Activated CD4-positive, alpha-beta T cell treated with anti-CD3 and anti-CD28 coated beads, Interleukin-2, amount 10 ng/mL, durations not matched to agents 7 days and 5 days (primary cell): ENCODE measurements at regions not wholly inside any gene's neighbourhood (a gene's known extent, or its start where the extent isn't known, plus 50 kb on each side); places are given as distances from the start of the nearest gene placed in this dataset.

ENCODE experiments used
- CTCF ChIA-PET: fragments of 350-600 bp; sonication (Branson Sonifier 250); formaldehyde crosslinking; loops from one replicate; lab custom pipeline; 2021; ENCODE audit warnings: antibody characterized with exemption; lab: Charles Lee
- POLR2A ChIA-PET: fragments of 350-600 bp; sonication (Branson Sonifier 250); formaldehyde crosslinking; loops from one replicate; lab custom pipeline; 2021; ENCODE audit warnings: antibody characterized with exemption; lab: Charles Lee
- DNase-seq: peaks from one replicate; pipeline ENCODE4 v3.0.0-alpha.2; 2020
- H3K27ac Mint-ChIP-seq: one replicate; pipeline ENCODE4 v1.8.0; 2021; ENCODE audit warnings: mild to moderate bottlenecking, moderate library complexity, mixed read lengths
- H3K27me3 Mint-ChIP-seq: one replicate; pipeline ENCODE4 v1.8.0; 2021; ENCODE audit warnings: mixed read lengths
- H3K36me3 Mint-ChIP-seq: one replicate; pipeline ENCODE4 v1.8.0; 2021; ENCODE audit warnings: low read depth, mixed read lengths
- H3K4me1 Mint-ChIP-seq: one replicate; pipeline ENCODE4 v1.8.0; 2021; ENCODE audit warnings: mixed read lengths
- H3K4me3 Mint-ChIP-seq: one replicate; pipeline ENCODE4 v1.8.0; 2021; ENCODE audit warnings: mild to moderate bottlenecking, moderate library complexity, mixed read lengths
- H3K9me3 Mint-ChIP-seq: one replicate; pipeline ENCODE4 v1.8.0; 2021; ENCODE audit warnings: mixed read lengths

GRCh38 chr3:24033818-24034217 is 88.7 kb downstream of the NR1D2 start:
- Mint-ChIP-seq H3K4me1 (no peaks in the 10 kb centered on the region), H3K9me3 (no peaks in the 10 kb centered on the region), H3K27me3 (peaks cover 2% of the 10 kb centered on the region), H3K27ac (no peak overlapping the region), H3K4me3 (no peak overlapping the region), H3K36me3 (no peaks in the 10 kb centered on the region)
- CTCF ChIA-PET, result no interaction called here
- DNase-seq, result no peak
- POLR2A ChIA-PET, result no interaction called here

DNA sequence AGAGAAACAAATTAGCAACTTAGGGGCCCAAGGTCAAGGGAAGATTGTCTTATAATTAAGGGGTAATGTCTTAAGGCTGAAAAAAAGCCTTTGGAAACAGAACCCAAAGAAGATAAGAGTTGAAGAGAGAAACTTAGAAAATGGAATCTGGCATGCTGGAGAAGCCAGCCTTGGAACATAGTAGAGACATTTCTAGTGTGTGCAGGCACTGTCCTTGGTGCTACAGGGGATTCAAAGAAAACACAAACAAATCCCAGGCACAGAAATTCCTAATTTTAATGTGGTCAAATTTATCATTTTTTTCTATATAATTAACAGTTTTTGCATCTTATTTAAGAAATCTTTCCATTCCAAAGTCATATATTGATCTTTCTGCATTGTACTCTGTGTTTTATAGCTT is 89.4 kb downstream of the NR1D2 start:
- H3K4me1 Mint-ChIP-seq, result no peaks in the 10 kb centered on the region
- CTCF ChIA-PET, result interaction anchor here (1.5 kb wide), 1 partner anchor 31 kb away, joined by 3 read pairs; no protein-coding TSS in a partner anchor
- POLR2A ChIA-PET, result no interaction called here

DNA sequence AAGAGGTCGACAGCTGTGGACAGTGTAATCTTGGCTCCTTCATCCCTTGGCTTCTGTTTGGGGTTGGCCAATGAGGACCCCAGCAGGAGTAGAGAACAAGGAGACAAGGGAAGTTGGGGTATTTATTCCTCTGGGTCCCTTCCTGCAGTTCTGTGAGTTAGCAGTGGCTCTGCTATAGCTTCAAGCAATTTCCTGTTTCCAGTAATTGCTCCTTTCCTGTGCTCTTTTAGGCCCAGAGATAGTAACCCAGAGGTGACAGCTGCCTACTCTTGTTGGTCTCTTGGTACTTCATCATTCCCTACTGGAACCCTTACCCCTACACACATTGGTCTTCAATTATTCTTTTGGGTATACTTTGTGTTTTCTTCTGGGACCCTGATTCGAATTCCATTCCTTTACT is 92.9 kb downstream of the NR1D2 start:
- CTCF ChIA-PET, result no interaction called here
- H3K27ac Mint-ChIP-seq, result no peak overlapping the region
- POLR2A ChIA-PET, result interaction anchor here (0.5 kb wide), 1 partner anchor 39 kb away, joined by 3 read pairs; no protein-coding TSS in a partner anchor

More for the DNA sequence above, 89.4 kb downstream of the NR1D2 start:
- Mint-ChIP-seq H3K36me3 (no peaks in the 10 kb centered on the region), H3K4me3 (no peak overlapping the region), H3K27me3 (peaks cover 2% of the 10 kb centered on the region), H3K27ac (no peak overlapping the region), H3K9me3 (no peaks in the 10 kb centered on the region)
- no peak for DNase-seq

DNA sequence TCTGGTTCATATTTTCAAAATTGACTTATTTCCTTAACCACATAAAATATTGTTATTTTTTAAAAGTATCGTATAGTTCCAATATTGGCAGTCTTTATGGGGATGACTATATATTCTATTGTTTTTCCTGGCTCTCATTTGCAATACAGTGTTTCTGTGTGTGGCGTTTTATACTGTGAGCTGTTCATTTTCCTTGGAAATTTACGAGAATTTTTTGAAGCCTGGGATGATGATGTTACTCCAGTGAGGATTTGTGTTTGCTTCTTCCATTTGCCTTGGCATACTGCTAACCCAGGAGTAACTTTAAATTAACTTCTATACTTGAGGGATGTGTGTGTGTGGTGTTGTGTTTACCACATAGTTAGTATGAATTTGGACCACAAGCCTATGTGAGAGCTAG is 95.2 kb downstream of the NR1D2 start:
- Mint-ChIP-seq H3K36me3 (no peaks in the 10 kb centered on the region), H3K9me3 (no peaks in the 10 kb centered on the region), H3K27me3 (no peaks in the 10 kb centered on the region), H3K27ac (no peak overlapping the region), H3K4me1 (no peaks in the 10 kb centered on the region), H3K4me3 (no peak overlapping the region)
- CTCF ChIA-PET, result interaction anchor here (0.7 kb wide), 1 partner anchor 46 kb away, joined by 3 read pairs; no protein-coding TSS in a partner anchor
- DNase-seq, result no peak
- POLR2A ChIA-PET, result no interaction called here

More for the DNA sequence above, 92.9 kb downstream of the NR1D2 start:
- Mint-ChIP-seq H3K4me3 (no peak overlapping the region), H3K27me3 (no peaks in the 10 kb centered on the region), H3K9me3 (no peaks in the 10 kb centered on the region), H3K36me3 (no peaks in the 10 kb centered on the region), H3K4me1 (no peaks in the 10 kb centered on the region)
- DNase-seq, result no peak

DNA sequence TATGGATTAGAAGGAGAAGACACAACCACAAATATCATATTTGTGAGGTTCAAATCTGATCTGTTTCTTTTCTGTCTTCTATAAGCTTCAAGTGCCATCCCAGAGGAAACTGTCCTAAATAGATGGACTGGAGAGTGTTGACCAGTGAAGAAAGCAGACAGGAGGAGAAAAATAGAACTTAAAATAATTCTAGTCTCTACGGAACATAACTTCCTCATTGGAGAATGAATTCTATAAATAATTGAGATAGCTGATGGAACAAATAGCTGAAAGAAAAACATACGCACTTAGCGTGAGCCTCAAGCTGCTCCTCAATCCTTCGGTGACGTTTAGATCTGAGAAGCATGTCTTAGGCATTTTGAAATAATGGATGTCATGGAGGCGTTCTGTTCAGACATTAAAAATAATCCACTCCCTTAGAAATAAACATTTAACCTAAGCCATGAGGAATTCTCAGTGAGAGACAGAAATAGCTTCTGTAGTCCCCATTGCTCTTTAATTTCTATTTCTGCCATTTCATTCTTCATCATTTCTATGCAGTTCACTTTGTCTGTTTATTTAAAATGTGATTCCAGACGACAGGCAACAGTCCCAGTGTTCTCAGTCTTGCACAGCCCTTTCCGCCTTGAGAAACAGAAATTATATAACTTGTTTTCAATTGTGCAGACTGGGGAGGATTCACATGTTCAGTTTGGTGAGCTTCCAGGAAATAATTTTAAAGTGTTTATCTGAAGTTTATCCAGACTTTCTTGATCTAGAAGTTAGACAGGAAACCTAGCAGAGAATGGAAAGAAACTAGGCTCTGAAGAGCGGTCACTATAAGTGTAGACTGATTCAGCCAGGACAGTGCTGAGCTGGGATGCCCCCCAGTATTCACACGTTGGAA is 97.3 kb downstream of the NR1D2 start:
- Mint-ChIP-seq H3K9me3 (no peaks in the 10 kb centered on the region), H3K36me3 (no peaks in the 10 kb centered on the region), H3K27ac (no peak overlapping the region), H3K4me3 (no peak overlapping the region), H3K4me1 (no peaks in the 10 kb centered on the region), H3K27me3 (no peaks in the 10 kb centered on the region)
- no peak for DNase-seq
- ChIA-PET CTCF (no interaction called here), POLR2A (no interaction called here)

DNA sequence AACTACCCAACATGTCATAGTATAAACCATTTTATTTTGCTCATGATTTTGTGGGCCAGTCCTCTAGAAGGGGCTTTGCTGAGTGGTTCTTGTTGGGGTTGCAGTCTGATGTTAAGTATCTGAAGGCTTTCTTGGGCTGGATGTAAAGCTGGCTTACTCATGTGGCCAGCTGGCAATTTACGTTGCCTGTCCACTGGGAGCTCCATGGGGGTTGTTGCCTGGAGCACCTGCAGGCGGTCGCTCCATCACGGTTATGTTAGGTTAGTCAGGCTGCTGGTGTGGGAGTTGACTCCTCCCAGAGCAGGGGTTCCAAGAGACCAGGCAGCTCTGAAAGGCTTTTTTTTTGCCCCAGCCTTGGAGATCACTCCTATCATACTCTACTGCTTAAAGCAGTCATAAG is 98.1 kb downstream of the NR1D2 start:
- CTCF ChIA-PET, result no interaction called here
- Mint-ChIP-seq H3K27me3 (no peaks in the 10 kb centered on the region), H3K27ac (no peak overlapping the region), H3K4me1 (no peaks in the 10 kb centered on the region), H3K4me3 (no peak overlapping the region), H3K9me3 (no peaks in the 10 kb centered on the region), H3K36me3 (no peaks in the 10 kb centered on the region)
- no peak for DNase-seq
- POLR2A ChIA-PET, result no interaction called here

DNA sequence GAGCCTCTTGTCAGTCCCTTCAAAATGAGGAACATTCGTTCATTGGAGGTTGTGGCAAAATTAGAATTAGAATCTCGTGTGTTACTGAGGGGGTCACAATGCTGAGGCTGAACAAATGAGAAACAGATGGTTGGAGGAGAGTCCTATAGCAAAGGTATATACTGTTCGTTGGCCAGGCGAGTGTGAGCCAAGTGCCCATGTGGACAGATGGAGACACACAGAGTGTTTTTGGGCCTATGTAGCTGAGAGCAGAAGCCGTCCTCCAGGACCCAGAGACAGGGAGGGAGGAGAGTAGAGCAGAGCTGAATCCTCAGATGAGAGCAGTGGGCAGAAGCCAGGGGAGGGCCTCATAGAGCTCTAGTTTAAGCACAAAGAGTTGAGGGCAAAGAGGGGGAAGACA is 98.9 kb downstream of the NR1D2 start:
- ChIA-PET POLR2A (no interaction called here), CTCF (no interaction called here)
- Mint-ChIP-seq H3K9me3 (no peaks in the 10 kb centered on the region), H3K4me1 (no peaks in the 10 kb centered on the region), H3K36me3 (no peaks in the 10 kb centered on the region), H3K27ac (no peak overlapping the region), H3K27me3 (no peaks in the 10 kb centered on the region), H3K4me3 (no peak overlapping the region)
- no peak for DNase-seq

GRCh38 chr3:24046214-24046613 is 101.1 kb downstream of the NR1D2 start:
- POLR2A ChIA-PET, result no interaction called here
- no peak for DNase-seq
- Mint-ChIP-seq H3K36me3 (no peaks in the 10 kb centered on the region), H3K4me1 (no peaks in the 10 kb centered on the region), H3K27ac (no peak overlapping the region), H3K9me3 (no peaks in the 10 kb centered on the region), H3K4me3 (no peak overlapping the region), H3K27me3 (no peaks in the 10 kb centered on the region)
- CTCF ChIA-PET, result interaction anchor here (0.5 kb wide), 1 partner anchor 38 kb away, joined by 4 read pairs; no protein-coding TSS in a partner anchor

- no peaks in the 10 kb centered on the region for H3K27me3 Mint-ChIP-seq
- DNase-seq, result no peak
- ChIA-PET POLR2A (no interaction called here), CTCF (interaction anchor here (1.0 kb wide), 1 partner anchor 15 kb away, joined by 3 read pairs; no protein-coding TSS in a partner anchor)
- no peaks in the 10 kb centered on the region for H3K4me1 Mint-ChIP-seq
- no peak overlapping the region for H3K4me3 Mint-ChIP-seq
- no peaks in the 10 kb centered on the region for H3K9me3 Mint-ChIP-seq
- no peak overlapping the region for H3K27ac Mint-ChIP-seq
- no peaks in the 10 kb centered on the region for H3K36me3 Mint-ChIP-seq
These were observed 102.4 kb downstream of the NR1D2 start for GRCh38 chr3:24047513-24047912.

DNA sequence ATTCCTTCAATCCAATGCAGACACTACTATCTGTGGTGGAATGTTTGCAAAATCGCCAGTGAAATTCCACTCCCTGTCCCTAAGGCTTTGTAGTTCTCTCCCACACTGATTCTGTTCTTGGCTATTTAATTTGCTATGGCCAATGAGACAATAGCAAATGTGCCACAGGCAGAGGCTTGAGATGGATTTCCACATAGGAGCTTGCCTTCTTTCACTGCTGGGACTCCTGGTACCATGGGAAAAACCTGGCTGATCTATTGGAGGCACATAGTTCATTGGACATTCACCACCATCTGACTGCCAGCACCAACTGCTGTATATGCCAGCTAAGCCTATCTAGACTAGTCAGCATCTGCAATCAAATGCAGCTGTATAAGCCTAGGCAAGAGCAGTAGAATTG is 103.8 kb downstream of the NR1D2 start:
- DNase-seq, result no peak
- CTCF ChIA-PET, result interaction anchor here (1.0 kb wide), 1 partner anchor 13 kb away, joined by 3 read pairs; no protein-coding TSS in a partner anchor
- no peaks in the 10 kb centered on the region for H3K36me3 Mint-ChIP-seq
- no peak overlapping the region for H3K27ac Mint-ChIP-seq
- POLR2A ChIA-PET, result no interaction called here
- H3K9me3 Mint-ChIP-seq, result no peaks in the 10 kb centered on the region
- H3K4me1 Mint-ChIP-seq, result no peaks in the 10 kb centered on the region
- H3K4me3 Mint-ChIP-seq, result no peak overlapping the region
- H3K27me3 Mint-ChIP-seq, result no peaks in the 10 kb centered on the region

DNA sequence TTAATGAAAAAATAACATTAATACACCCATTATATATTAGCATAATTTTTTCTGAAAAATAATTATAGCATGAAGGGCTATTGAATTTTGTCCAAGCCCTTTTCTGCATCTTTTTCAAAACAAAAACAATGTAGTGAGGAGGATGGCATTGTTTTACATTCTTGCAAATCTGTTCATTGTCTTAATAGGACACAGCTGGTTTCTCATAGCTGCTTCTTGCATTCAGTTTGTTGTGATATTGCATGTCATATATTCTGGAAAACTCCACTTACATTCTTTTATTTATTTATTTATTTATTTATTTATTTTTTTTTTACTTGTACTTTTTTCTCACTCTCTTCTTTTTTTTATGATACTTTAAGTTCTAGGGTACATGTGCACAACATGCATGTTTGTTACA is 107.4 kb downstream of the NR1D2 start:
- CTCF ChIA-PET, result no interaction called here
- Mint-ChIP-seq H3K9me3 (no peaks in the 10 kb centered on the region), H3K27ac (no peak overlapping the region), H3K4me3 (no peak overlapping the region), H3K27me3 (peaks cover 3% of the 10 kb centered on the region), H3K4me1 (no peaks in the 10 kb centered on the region), H3K36me3 (no peaks in the 10 kb centered on the region)
- no peak for DNase-seq
- POLR2A ChIA-PET, result no interaction called here

DNA sequence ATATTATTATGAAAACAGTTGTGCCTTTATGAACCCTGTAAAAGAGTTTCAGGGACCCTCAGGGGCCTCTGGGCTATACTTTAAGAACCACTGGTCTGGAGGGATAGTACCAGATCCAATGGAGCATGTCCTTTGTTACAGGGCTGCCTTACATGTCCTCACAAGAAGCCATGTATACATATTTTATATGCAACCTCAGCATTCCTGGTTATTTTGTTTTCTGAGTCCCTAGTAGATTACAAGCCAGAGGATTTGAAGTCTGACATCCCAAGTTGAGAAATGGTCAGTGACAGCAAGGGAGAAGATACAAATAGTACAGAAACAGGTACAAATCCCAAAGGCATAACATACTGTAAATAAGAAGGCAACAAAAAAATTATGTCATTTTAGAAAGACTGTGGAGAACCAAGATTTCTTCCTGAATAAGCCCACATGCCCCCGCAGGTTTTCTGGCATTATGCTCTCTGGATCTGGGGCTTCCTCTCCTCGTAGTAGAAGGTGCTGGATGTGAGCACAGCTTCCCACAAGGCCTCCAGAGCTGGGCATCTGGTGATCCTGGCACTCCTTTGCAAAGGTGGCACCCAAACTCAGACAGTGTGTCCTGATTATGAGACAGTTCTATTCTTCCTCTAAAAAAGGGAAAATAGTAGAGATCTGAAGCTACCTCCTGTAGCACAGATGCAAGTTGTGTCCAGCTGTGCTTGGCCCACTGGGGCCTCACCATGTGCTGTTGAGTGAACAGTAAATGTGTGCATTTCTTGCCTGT is 114.0 kb downstream of the NR1D2 start:
- ChIA-PET POLR2A (no interaction called here), CTCF (no interaction called here)
- Mint-ChIP-seq H3K36me3 (no peaks in the 10 kb centered on the region), H3K4me1 (no peaks in the 10 kb centered on the region), H3K27me3 (peaks cover 3% of the 10 kb centered on the region), H3K9me3 (no peaks in the 10 kb centered on the region), H3K4me3 (no peak overlapping the region), H3K27ac (no peak overlapping the region)
- no peak for DNase-seq

DNA sequence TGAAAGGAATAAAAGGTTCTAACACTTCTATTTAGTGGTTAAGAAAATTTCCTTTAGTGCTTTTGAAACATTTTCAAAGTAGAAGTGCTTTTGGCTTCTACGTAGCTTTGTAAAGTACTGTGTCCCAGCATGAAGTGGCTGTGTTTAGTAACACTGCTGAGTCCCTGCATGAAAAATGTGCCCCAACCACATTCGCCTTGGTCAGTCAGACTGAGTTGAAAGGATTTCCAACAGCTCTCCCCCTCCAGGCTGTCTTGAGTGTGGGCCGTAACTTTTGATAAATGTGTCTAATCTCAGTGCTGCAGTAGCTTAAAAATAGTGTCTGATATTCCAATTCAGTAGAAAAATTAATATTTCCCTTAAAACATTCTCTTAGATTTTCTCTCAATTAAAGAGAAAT is 115.0 kb downstream of the NR1D2 start:
- DNase-seq, result no peak
- ChIA-PET POLR2A (no interaction called here), CTCF (no interaction called here)
- Mint-ChIP-seq H3K9me3 (no peaks in the 10 kb centered on the region), H3K36me3 (no peaks in the 10 kb centered on the region), H3K4me3 (no peak overlapping the region), H3K27me3 (peaks cover 3% of the 10 kb centered on the region), H3K27ac (no peak overlapping the region), H3K4me1 (no peaks in the 10 kb centered on the region)
